H1 (cell line): ENCODE measurements at regions not wholly inside any gene's neighbourhood (a gene's known extent, or its start where the extent isn't known, plus 50 kb on each side); places are given as distances from the start of the nearest gene placed in this dataset.

Source experiments
- ASH2L ChIP-seq: fragments of 200-600, 300-600 bp; sonication (generic); IDR thresholded peaks from one replicate; pipeline ENCODE4 v1.7.1; 2017; ENCODE audit warnings: low read length
- ATF2 ChIP-seq: IDR thresholded peaks from 2 replicates; pipeline ENCODE4 v1.6.1; 2012; ENCODE audit warnings: low read length, inconsistent platforms
- CBX5 ChIP-seq: fragments of 300-800, 300-1000 bp; sonication (generic); IDR thresholded peaks from 2 replicates; pipeline ENCODE4 v1.7.1; 2016; ENCODE audit warnings: antibody characterized with exemption, low read length, low read depth
- CHD7 ChIP-seq: fragments of 300-600 bp; sonication (generic); IDR thresholded peaks from 2 replicates; pipeline ENCODE4 v1.7.1; 2012; ENCODE audit warnings: low read length, moderate library complexity, mild to moderate bottlenecking, inconsistent platforms; ENCODE audit not compliant: insufficient replicate concordance
- CREB1 ChIP-seq: IDR thresholded peaks from 2 replicates; pipeline ENCODE4 v1.6.1; 2012; ENCODE audit warnings: inconsistent platforms
- HDAC2 ChIP-seq, 2 experiments: fragments of 300-600 bp in 1 of 2; sonication (generic) in 1 of 2; IDR thresholded peaks; 2 replicates each; pipeline ENCODE4 v1.6.1; 2011 to 2012; ENCODE audit warnings: low read depth in 2 of 2, low read length in 2 of 2, mild to moderate bottlenecking in 2 of 2, moderate library complexity in 2 of 2, borderline replicate concordance in 1 of 2, inconsistent platforms in 1 of 2
- NANOG ChIP-seq: IDR thresholded peaks from 2 replicates; pipeline ENCODE4 v1.6.1; 2011; ENCODE audit warnings: low read length, low read depth, mild to moderate bottlenecking, inconsistent platforms; ENCODE audit not compliant: insufficient read depth, poor library complexity, severe bottlenecking
- SIRT6 ChIP-seq: IDR thresholded peaks from one replicate; pipeline ENCODE4 v1.7.1; 2012; ENCODE audit warnings: low read length, inconsistent platforms
- TEAD4 ChIP-seq: IDR thresholded peaks from 2 replicates; pipeline ENCODE4 v1.6.1; 2012; ENCODE audit warnings: low read depth, low read length, inconsistent platforms, mixed read lengths
- YY1 ChIP-seq: IDR thresholded peaks from 2 replicates; pipeline ENCODE4 v1.6.1; 2011; ENCODE audit warnings: low read depth, mild to moderate bottlenecking, low read length

- TF ChIP-seq ATF2 (peak; percentile 88), HDAC2 (IDR thresholded peaks at IDR 0.05; ENCODE audit: borderline replicate concordance in 1 of 2, low read depth in 2 of 2, low read length in 2 of 2) (peak in 1 of 2 experiments; percentile 68; a peak in 1 of 4 replicates), YY1 (0 out of 2 replicates have a peak, but pooled peaks have one; percentile 49), TEAD4 (peak; percentile 96), NANOG (peak; percentile 81), SIRT6 (no peak), CBX5 (no peak), ASH2L (peak; percentile 27), CREB1 (no peak), CHD7 (peak; percentile 97)
Observed at GRCh38 chr4:96736352-96736889, 896.5 kb downstream of the PDHA2 start (continued).
